ENCODE measurements at regions not wholly inside any gene's neighbourhood (a gene's known extent, or its start where the extent isn't known, plus 50 kb on each side); places are given as distances from the start of the nearest gene placed in this dataset.
"Not testable (repeated sequence)": the region's sequence is repeated elsewhere in the genome, so short reads cannot be mapped to it uniquely, and the experiment has no call there.

- H3K27me3 ChIP-seq: peaks cover 0 to 3% (median 0%) of the 10 kb centered on the region in 9 donors
- TF ChIP-seq POLR2A (IDR thresholded peaks at IDR 0.05): no peak
- TF ChIP-seq CTCF (IDR thresholded peaks at IDR 0.05): no peak
- intact Hi-C loops (cut with DNase I): no loop called here
- no peak overlapping the region for H3K27ac ChIP-seq
- no peak overlapping the region for H3K4me3 ChIP-seq
- H3K4me1 ChIP-seq: no peaks in the 10 kb centered on the region
- WGBS, 4 donors: 95 to 100% (median 96%) methylated on average over 4 of the region's 4 CpGs
- H3K36me3 ChIP-seq: no peaks in the 10 kb centered on the region
- DNase-seq: no peak
- ATAC-seq: no peak
- H3K9me3 ChIP-seq: no peaks in the 10 kb centered on the region
Measured at GRCh38 chr17:77635176-77635575, 323.3 kb upstream of the TNRC6C start.

- H3K9me3 ChIP-seq; H3K4me3 ChIP-seq; intact Hi-C loops (cut with DNase I); DNase-seq; H3K36me3 ChIP-seq; H3K27me3 ChIP-seq; H3K4me1 ChIP-seq; H3K27ac ChIP-seq: not testable (repeated sequence)
- peak in 1 of 4 donors; percentile 13 for ATAC-seq
- 72 to 77% (median 76%) methylated on average over 3 of the region's 3 CpGs for WGBS, 4 donors
Measured at GRCh38 chr17:77635785-77636184, 322.7 kb upstream of the TNRC6C start.

GRCh38 chr17:77636835-77637817, 321.4 kb upstream of the TNRC6C start:
- 73 to 80% (median 76%) methylated on average over 17 to 19 of the region's 19 CpGs for WGBS, 4 donors

GRCh38 chr17:77637818-77638575, 320.5 kb upstream of the TNRC6C start:
- no peak for TF ChIP-seq CTCF (IDR thresholded peaks at IDR 0.05)
- TF ChIP-seq POLR2A (IDR thresholded peaks at IDR 0.05): no peak
- intact Hi-C loops (cut with DNase I): no loop called here
- H3K4me3 ChIP-seq: no peak overlapping the region
- no peaks in the 10 kb centered on the region for H3K4me1 ChIP-seq
- H3K9me3 ChIP-seq: no peaks in the 10 kb centered on the region
- no peak overlapping the region for H3K27ac ChIP-seq
- no peaks in the 10 kb centered on the region for H3K36me3 ChIP-seq
- H3K27me3 ChIP-seq: peaks cover 0 to 3% (median 0%) of the 10 kb centered on the region in 9 donors
- DNase-seq (no peak), ATAC-seq (no peak)
- WGBS, 4 donors: 66 to 78% (median 68%) methylated on average over 9 to 16 of the region's 16 CpGs

More at GRCh38 chr17:77636835-77637817, 321.4 kb upstream of the TNRC6C start:
- no peak for TF ChIP-seq CTCF (IDR thresholded peaks at IDR 0.05)
- DNase-seq (no peak), ATAC-seq (no peak)
- no peaks in the 10 kb centered on the region for H3K9me3 ChIP-seq
- no peak overlapping the region for H3K4me3 ChIP-seq
- H3K36me3 ChIP-seq: no peaks in the 10 kb centered on the region
- peaks cover 0 to 3% (median 0%) of the 10 kb centered on the region in 9 donors for H3K27me3 ChIP-seq
- intact Hi-C loops (cut with DNase I): no loop called here
- no peak overlapping the region for H3K27ac ChIP-seq
- H3K4me1 ChIP-seq: no peaks in the 10 kb centered on the region
